Osteoblast (primary cell): ENCODE measurements at regions not wholly inside any gene's neighbourhood (a gene's known extent, or its start where the extent isn't known, plus 50 kb on each side); places are given as distances from the start of the nearest gene placed in this dataset.

Experiments used
- DNase-seq: peaks from one replicate; pipeline ENCODE4 v3.0.0; 2011; ENCODE audit warnings: low spot score, mixed read lengths; ENCODE audit not compliant: insufficient read length; ENCODE audit errors: missing footprints
- H2AFZ ChIP-seq: 2 replicates; pipeline ENCODE4 v1.6.0; 2011; ENCODE audit warnings: mild to moderate bottlenecking, low read length
- H3K27ac ChIP-seq: 2 replicates; pipeline ENCODE4 v1.5.1; 2011; ENCODE audit warnings: mild to moderate bottlenecking, low read depth, low read length, moderate library complexity
- H3K27me3 ChIP-seq: 2 replicates; pipeline ENCODE4 v1.6.0; 2012; ENCODE audit warnings: mild to moderate bottlenecking, control low read depth, inconsistent platforms, low read length, moderate library complexity; ENCODE audit not compliant: insufficient read depth
- H3K36me3 ChIP-seq: 2 replicates; pipeline ENCODE4 v1.5.1; 2011; ENCODE audit warnings: mild to moderate bottlenecking, low read length, control low read depth, moderate library complexity; ENCODE audit not compliant: insufficient read depth
- H3K4me1 ChIP-seq: 2 replicates; pipeline ENCODE4 v1.5.1; 2011; ENCODE audit warnings: mild to moderate bottlenecking, low read length, control low read depth, moderate library complexity; ENCODE audit not compliant: insufficient read depth
- H3K4me2 ChIP-seq: 2 replicates; pipeline ENCODE4 v1.6.0; 2011; ENCODE audit warnings: mild to moderate bottlenecking, low read length; ENCODE audit not compliant: insufficient read depth
- H3K4me3 ChIP-seq: fragments of 200-600 bp; sonication (generic); 3 replicates; pipeline ENCODE4 v1.5.1; 2012; ENCODE audit warnings: mild to moderate bottlenecking, low read length, inconsistent platforms; ENCODE audit not compliant: insufficient read depth
- H3K79me2 ChIP-seq: 2 replicates; pipeline ENCODE4 v1.6.0; 2012; ENCODE audit warnings: mild to moderate bottlenecking, low read length, control low read depth, inconsistent platforms; ENCODE audit not compliant: insufficient read depth
- H3K9me3 ChIP-seq: 2 replicates; pipeline ENCODE4 v1.5.1; 2011; ENCODE audit warnings: low read depth, low read length, control low read depth
- H4K20me1 ChIP-seq: 2 replicates; pipeline ENCODE4 v1.6.0; 2012; ENCODE audit warnings: mild to moderate bottlenecking, low read length, control low read depth; ENCODE audit not compliant: insufficient read depth
- TF ChIP-seq, protein P1 (sequence below): IDR thresholded peaks from 2 replicates; pipeline ENCODE4 v1.5.1; 2011; ENCODE audit warnings: mild to moderate bottlenecking, low read depth, low read length, moderate library complexity; ENCODE audit errors: extremely low read depth

DNA sequence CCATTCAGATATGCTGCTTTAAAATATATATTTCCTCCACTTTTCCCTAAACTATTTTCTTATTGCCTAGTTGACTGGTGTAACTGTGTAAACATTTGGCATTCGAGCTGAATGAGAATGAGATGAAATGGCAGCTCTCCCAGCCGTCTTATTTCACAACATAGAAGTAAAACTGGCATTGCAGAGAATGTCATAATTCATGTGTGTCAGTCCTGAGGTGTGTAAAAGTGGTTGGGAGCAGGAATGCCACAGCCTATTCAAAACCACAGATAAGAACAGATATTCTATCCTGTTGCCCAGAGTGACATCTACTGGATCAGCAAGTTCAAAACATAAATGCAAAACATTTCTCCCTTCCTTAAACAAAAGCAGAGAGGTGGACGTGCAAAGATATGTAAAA is 565.5 kb upstream of the CHAC2 start:
- Histone ChIP-seq H3K36me3 (no peaks in the 10 kb centered on the region), H3K4me1 (peaks cover 2% of the 10 kb centered on the region), H3K27ac (no peak overlapping the region), H3K4me3 (no peak overlapping the region), H3K9me3 (no peaks in the 10 kb centered on the region), H3K27me3 (no peaks in the 10 kb centered on the region), H3K4me2 (peak overlapping the region; percentile 7), H2AFZ (no peak overlapping the region), H3K79me2 (no peaks in the 10 kb centered on the region), H4K20me1 (no peaks in the 10 kb centered on the region)
- TF ChIP-seq, protein P1, sequence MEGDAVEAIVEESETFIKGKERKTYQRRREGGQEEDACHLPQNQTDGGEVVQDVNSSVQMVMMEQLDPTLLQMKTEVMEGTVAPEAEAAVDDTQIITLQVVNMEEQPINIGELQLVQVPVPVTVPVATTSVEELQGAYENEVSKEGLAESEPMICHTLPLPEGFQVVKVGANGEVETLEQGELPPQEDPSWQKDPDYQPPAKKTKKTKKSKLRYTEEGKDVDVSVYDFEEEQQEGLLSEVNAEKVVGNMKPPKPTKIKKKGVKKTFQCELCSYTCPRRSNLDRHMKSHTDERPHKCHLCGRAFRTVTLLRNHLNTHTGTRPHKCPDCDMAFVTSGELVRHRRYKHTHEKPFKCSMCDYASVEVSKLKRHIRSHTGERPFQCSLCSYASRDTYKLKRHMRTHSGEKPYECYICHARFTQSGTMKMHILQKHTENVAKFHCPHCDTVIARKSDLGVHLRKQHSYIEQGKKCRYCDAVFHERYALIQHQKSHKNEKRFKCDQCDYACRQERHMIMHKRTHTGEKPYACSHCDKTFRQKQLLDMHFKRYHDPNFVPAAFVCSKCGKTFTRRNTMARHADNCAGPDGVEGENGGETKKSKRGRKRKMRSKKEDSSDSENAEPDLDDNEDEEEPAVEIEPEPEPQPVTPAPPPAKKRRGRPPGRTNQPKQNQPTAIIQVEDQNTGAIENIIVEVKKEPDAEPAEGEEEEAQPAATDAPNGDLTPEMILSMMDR: peak; percentile 35
- DNase-seq: no peak

DNA sequence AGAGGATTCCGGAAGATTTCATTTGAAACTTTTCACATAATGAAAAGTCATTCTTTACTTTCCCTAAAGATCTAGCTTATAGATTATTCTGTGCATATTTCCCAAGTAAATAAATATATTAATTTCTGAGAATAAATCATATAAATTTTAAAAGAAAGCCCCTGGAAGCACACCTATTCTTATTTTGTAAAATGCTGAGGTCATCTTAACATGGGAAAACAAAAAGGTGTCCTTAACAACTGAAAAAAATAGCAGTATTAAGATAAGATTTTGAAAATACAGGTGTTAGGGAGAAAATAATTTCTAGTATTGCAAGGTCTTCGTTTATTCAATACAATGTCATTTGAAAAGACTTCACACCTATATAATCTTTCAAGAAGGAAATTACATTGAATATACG is 567.5 kb upstream of the CHAC2 start:
- H3K79me2 ChIP-seq: no peaks in the 10 kb centered on the region
- no peak overlapping the region for H3K4me3 ChIP-seq
- H3K36me3 ChIP-seq: no peaks in the 10 kb centered on the region
- no peaks in the 10 kb centered on the region for H3K27me3 ChIP-seq
- TF ChIP-seq, protein P1: no peak
- no peak overlapping the region for H3K27ac ChIP-seq
- H4K20me1 ChIP-seq: no peaks in the 10 kb centered on the region
- no peak overlapping the region for H3K4me2 ChIP-seq
- peaks cover 2% of the 10 kb centered on the region for H3K4me1 ChIP-seq
- no peak overlapping the region for H2AFZ ChIP-seq
- DNase-seq: no peak
- no peaks in the 10 kb centered on the region for H3K9me3 ChIP-seq

DNA sequence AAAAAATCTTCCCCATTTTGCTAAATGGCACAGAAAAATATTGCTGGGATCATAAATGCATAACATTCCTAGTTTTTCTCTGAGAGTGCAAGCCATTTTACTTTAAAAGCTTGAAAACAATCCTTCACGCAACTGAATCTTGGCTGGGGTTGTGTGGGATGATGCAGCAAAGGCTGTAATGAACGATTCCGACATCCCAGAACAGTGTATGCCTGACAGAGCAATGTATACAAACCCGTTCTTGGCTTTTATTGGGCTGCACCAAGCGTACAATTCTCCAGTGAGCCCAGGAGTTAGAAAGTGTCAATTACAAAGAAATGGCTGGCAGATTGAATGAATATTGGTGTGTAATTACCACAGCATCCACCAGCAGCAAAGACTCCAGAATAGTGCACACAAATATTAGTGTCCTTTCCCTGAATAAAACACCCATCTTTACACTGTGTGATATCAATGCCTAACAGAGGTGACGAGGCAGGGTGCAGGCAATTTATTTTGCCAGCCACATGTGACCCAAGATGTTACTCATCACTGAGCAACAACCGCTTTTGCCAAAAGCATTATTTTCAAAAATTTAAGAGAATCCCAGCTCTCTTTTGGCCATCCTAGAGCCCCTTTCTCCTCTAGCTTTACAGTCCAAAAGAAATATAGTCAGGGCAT is 578.6 kb upstream of the CHAC2 start:
- Histone ChIP-seq H2AFZ (no peak overlapping the region), H3K27ac (no peak overlapping the region), H3K79me2 (no peaks in the 10 kb centered on the region), H3K27me3 (no peaks in the 10 kb centered on the region), H3K4me1 (no peaks in the 10 kb centered on the region), H3K36me3 (no peaks in the 10 kb centered on the region), H3K9me3 (no peaks in the 10 kb centered on the region), H4K20me1 (no peaks in the 10 kb centered on the region), H3K4me2 (no peak overlapping the region), H3K4me3 (no peak overlapping the region)
- no peak for DNase-seq
- TF ChIP-seq, protein P1: no peak

DNA sequence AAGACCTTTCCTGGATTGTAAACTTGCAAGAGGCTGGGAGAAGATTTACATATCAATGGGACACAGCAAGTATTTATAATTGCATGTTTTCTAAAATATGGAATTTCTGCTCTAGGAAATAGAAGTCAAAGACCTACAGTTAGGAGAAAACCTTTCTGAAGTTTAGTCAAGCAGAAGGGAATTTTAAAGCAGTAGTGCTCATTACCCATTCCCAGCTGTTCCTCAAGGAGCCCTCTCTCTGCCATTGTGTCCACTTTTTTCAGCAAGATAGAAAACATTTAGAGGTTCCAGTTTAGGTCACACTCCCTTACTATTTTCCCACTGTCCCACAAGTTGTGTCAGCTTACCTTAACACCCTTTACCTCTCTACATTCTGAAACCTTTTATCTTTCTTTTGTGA is 584.0 kb upstream of the CHAC2 start:
- Histone ChIP-seq H3K9me3 (no peaks in the 10 kb centered on the region), H3K4me1 (no peaks in the 10 kb centered on the region), H3K27ac (no peak overlapping the region), H3K79me2 (no peaks in the 10 kb centered on the region), H3K4me3 (no peak overlapping the region), H3K4me2 (no peak overlapping the region), H3K27me3 (no peaks in the 10 kb centered on the region), H2AFZ (no peak overlapping the region), H4K20me1 (no peaks in the 10 kb centered on the region), H3K36me3 (no peaks in the 10 kb centered on the region)
- DNase-seq: no peak
- TF ChIP-seq, protein P1: no peak
